CD4-positive, alpha-beta memory T cell (primary cell): ENCODE measurements at regions not wholly inside any gene's neighbourhood (a gene's known extent, or its start where the extent isn't known, plus 50 kb on each side); places are given as distances from the start of the nearest gene placed in this dataset.

Experiments
- CTCF ChIA-PET: fragments of 350-600 bp; sonication (Branson Sonifier 250); formaldehyde crosslinking; loops from one replicate; lab custom pipeline; 2021; ENCODE audit warnings: inconsistent platforms; ENCODE audit not compliant: partially characterized antibody; lab: Charles Lee
- POLR2A ChIA-PET: fragments of 350-600 bp; sonication (Branson Sonifier 250); formaldehyde crosslinking; loops from one replicate; lab custom pipeline; 2021; ENCODE audit not compliant: partially characterized antibody; lab: Charles Lee
- DNase-seq, 5 donors: peaks; one replicate each; pipeline versions ENCODE4 v3.0.0 to v3.0.0-alpha.2; 2020 to 2022; ENCODE audit warnings: mixed read lengths in 1 of 5
- H3K27ac ChIP-seq: one replicate; pipeline ENCODE4 v1.7.0; 2013; ENCODE audit warnings: low read depth, low read length
- H3K27me3 ChIP-seq: 2 replicates; pipeline ENCODE4 v1.7.0; 2013; ENCODE audit warnings: mild to moderate bottlenecking, low read length, moderate library complexity; ENCODE audit not compliant: insufficient read depth
- H3K36me3 ChIP-seq: 2 replicates; pipeline ENCODE4 v1.7.0; 2013; ENCODE audit warnings: mild to moderate bottlenecking, low read length, moderate library complexity; ENCODE audit not compliant: insufficient read depth
- H3K4me1 ChIP-seq: 2 replicates; pipeline ENCODE4 v1.7.0; 2013; ENCODE audit warnings: mild to moderate bottlenecking, low read length, moderate library complexity; ENCODE audit not compliant: insufficient read depth
- H3K4me3 ChIP-seq, 2 donors: one replicate each; pipeline ENCODE4 v1.7.0; 2013; ENCODE audit warnings: low read length in 2 of 2, mild to moderate bottlenecking in 1 of 2
- H3K9me3 ChIP-seq, 2 donors: one replicate each; pipeline ENCODE4 v1.7.0; 2013; ENCODE audit warnings: low read length in 2 of 2, control low read depth in 1 of 2; ENCODE audit not compliant: control insufficient read depth in 1 of 2
- H3K27ac Mint-ChIP-seq, 7 donors: one replicate each; pipeline ENCODE4 v1.8.0; 2020 to 2021; ENCODE audit warnings: mixed read lengths in 7 of 7, mild to moderate bottlenecking in 6 of 7, inconsistent platforms in 3 of 7, moderate library complexity in 3 of 7
- H3K27me3 Mint-ChIP-seq, 2 donors: one replicate each; pipeline ENCODE4 v1.8.0; 2020 to 2021; ENCODE audit warnings: mixed read lengths in 2 of 2
- H3K36me3 Mint-ChIP-seq, 2 donors: one replicate each; pipeline ENCODE4 v1.8.0; 2020 to 2021; ENCODE audit warnings: mixed read lengths in 2 of 2, inconsistent platforms in 1 of 2, mild to moderate bottlenecking in 1 of 2
- H3K4me1 Mint-ChIP-seq, 4 donors: one replicate each; pipeline ENCODE4 v1.8.0; 2020 to 2021; ENCODE audit warnings: mixed read lengths in 4 of 4, mild to moderate bottlenecking in 1 of 4
- H3K4me3 Mint-ChIP-seq, 8 donors: one replicate each; pipeline ENCODE4 v1.8.0; 2020 to 2021; ENCODE audit warnings: mixed read lengths in 8 of 8, mild to moderate bottlenecking in 7 of 8, moderate library complexity in 6 of 8, inconsistent platforms in 3 of 8
- H3K9me3 Mint-ChIP-seq, 8 donors: one replicate each; pipeline ENCODE4 v1.8.0; 2020 to 2021; ENCODE audit warnings: mixed read lengths in 8 of 8, mild to moderate bottlenecking in 5 of 8, inconsistent platforms in 3 of 8, moderate library complexity in 1 of 8
- intact Hi-C: fragments of 100-400 bp; cut with micrococcal nuclease; formaldehyde crosslinking; loops from one replicate; pipeline ENCODE4 v1.15.1; 2023

DNA sequence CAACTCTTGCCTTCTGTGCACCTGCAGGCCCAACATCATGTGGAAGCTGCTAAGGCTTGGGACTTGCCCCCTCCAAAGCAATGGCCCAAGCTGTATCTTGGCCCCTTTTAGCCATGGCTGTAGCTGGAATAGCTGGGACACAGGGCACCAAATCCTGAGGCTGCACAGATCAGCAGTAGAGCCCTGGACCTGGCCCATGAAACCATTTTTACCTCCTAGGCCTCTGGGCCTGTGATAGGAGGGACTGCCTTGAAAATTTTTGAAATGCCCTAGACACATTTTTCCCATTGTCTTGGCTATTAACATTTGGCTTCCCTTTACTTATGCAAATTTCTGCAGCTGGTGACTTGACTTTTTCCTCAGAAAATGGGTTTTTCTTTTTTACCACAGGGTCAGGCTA is 68.7 kb downstream of the ING1 start:
- peaks cover 11% of the 10 kb centered on the region in 2 donors for H3K27me3 Mint-ChIP-seq
- H3K36me3 Mint-ChIP-seq: peaks cover 0 to 18% of the 10 kb centered on the region in 2 donors
- no peak overlapping the region for H3K27ac Mint-ChIP-seq
- Histone ChIP-seq H3K36me3 (no peaks in the 10 kb centered on the region), H3K9me3 (no peaks in the 10 kb centered on the region), H3K4me1 (no peaks in the 10 kb centered on the region), H3K4me3 (no peak overlapping the region), H3K27ac (no peak overlapping the region), H3K27me3 (no peaks in the 10 kb centered on the region)
- H3K4me1 Mint-ChIP-seq: no peaks in the 10 kb centered on the region
- H3K4me3 Mint-ChIP-seq: no peak overlapping the region
- intact Hi-C loops: no loop called here
- ChIA-PET CTCF (no interaction called here), POLR2A (no interaction called here)
- DNase-seq: no peak
- peaks cover 6 to 19% (median 13%) of the 10 kb centered on the region in 8 donors for H3K9me3 Mint-ChIP-seq

DNA sequence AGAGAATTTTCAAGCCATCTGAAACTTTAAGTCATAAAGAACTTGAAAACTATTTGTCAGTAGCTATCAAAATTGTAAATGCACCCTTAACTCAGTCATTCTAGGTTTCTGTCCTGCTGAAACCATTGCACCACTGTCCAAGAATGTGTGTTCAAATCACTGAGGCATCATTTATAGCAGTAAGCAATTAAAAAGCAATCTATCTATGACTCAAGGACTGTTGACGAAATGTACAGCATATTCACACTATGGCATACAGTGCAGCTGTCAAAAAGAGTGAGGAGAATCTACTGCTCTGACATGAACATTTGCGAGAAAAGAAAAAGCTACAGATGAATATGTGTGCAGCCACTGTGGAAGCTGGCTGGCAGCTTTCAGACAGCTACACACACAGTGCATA is 71.2 kb downstream of the ING1 start:
- Mint-ChIP-seq H3K27me3 (peaks cover 12 to 16% of the 10 kb centered on the region in 2 donors), H3K9me3 (peaks cover 6 to 19% (median 13%) of the 10 kb centered on the region in 8 donors), H3K4me3 (no peak overlapping the region), H3K4me1 (no peaks in the 10 kb centered on the region), H3K36me3 (peaks cover 0 to 18% of the 10 kb centered on the region in 2 donors), H3K27ac (no peak overlapping the region)
- Histone ChIP-seq H3K27me3 (no peaks in the 10 kb centered on the region), H3K4me1 (no peaks in the 10 kb centered on the region), H3K36me3 (no peaks in the 10 kb centered on the region), H3K9me3 (no peaks in the 10 kb centered on the region), H3K4me3 (no peak overlapping the region), H3K27ac (no peak overlapping the region)
- ChIA-PET CTCF (no interaction called here), POLR2A (no interaction called here)
- DNase-seq: no peak
- intact Hi-C loops: no loop called here

- Histone ChIP-seq H3K27me3 (no peaks in the 10 kb centered on the region), H3K36me3 (no peaks in the 10 kb centered on the region), H3K9me3 (no peaks in the 10 kb centered on the region), H3K4me3 (no peak overlapping the region), H3K27ac (no peak overlapping the region), H3K4me1 (no peaks in the 10 kb centered on the region)
- Mint-ChIP-seq H3K4me1 (no peaks in the 10 kb centered on the region), H3K27me3 (peaks cover 3 to 17% of the 10 kb centered on the region in 2 donors), H3K4me3 (no peak overlapping the region), H3K27ac (no peak overlapping the region), H3K36me3 (peaks cover 2 to 6% of the 10 kb centered on the region in 2 donors), H3K9me3 (peaks cover 0 to 40% (median 23%) of the 10 kb centered on the region in 8 donors)
- POLR2A ChIA-PET: no interaction called here
- no peak for DNase-seq
- intact Hi-C loops: no loop called here
- CTCF ChIA-PET: interaction anchor here (1.2 kb wide), 1 partner anchor 106 kb away, joined by 3 read pairs; no protein-coding TSS in a partner anchor
These were observed 75.3 kb downstream of the ING1 start for GRCh38 chr13:110788778-110789177.

DNA sequence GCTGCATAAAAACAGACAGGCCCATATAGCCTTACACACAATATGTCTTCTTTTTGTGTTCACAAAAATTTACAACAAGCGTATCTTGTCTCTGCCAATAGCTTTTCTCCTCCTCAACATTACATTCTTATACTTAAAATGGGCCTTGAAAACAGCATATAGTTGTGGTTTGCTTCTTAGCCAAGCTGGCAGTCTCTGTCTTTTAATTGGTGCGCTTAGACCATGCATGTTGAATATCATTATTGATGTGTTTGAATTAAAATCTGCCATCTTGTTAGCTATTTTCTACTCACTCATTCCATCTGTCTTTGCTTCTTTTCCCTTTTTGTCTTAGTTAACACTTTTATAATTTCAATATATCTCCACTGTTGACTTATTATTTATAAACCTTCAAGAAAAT is 76.4 kb downstream of the ING1 start:
- ChIA-PET CTCF (interaction anchor here (1.2 kb wide), 1 partner anchor 107 kb away, joined by 3 read pairs; no protein-coding TSS in a partner anchor), POLR2A (no interaction called here)
- Mint-ChIP-seq H3K4me3 (no peak overlapping the region), H3K9me3 (peaks cover 0 to 49% (median 29%) of the 10 kb centered on the region in 8 donors), H3K27me3 (peaks cover 7 to 11% of the 10 kb centered on the region in 2 donors), H3K4me1 (no peaks in the 10 kb centered on the region), H3K36me3 (peaks cover 2 to 6% of the 10 kb centered on the region in 2 donors), H3K27ac (no peak overlapping the region)
- Histone ChIP-seq H3K36me3 (no peaks in the 10 kb centered on the region), H3K9me3 (no peaks in the 10 kb centered on the region), H3K27ac (no peak overlapping the region), H3K4me1 (no peaks in the 10 kb centered on the region), H3K27me3 (no peaks in the 10 kb centered on the region), H3K4me3 (no peak overlapping the region)
- intact Hi-C loops: no loop called here
- DNase-seq: no peak

DNA sequence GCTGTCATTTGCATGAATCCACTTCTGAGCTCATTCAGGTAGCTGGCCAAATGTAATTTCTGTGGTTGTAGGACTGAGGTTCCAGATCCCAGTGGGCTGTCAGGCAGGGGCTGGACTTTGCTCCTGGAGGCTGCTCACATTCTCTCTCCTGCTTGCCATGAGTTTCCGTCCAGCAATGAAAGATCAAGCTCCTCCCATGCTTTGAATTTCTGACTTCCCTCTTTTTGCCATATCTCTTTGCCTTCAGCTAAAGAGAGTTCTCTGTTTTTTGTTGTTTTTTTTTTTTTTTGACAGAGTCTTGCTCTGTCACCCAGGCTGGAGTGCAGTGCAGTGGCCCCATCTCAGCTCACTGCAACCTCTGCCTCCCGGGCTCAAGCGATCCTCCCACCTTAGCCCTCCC is 76.9 kb downstream of the ING1 start:
- CTCF ChIA-PET: interaction anchor here (0.7 kb wide), 1 partner anchor 89 kb away, joined by 3 read pairs; no protein-coding TSS in a partner anchor
- Mint-ChIP-seq H3K4me1 (no peaks in the 10 kb centered on the region), H3K4me3 (peak overlapping the region in 1 of 8 donors; percentile 31), H3K9me3 (peaks cover 0 to 54% (median 29%) of the 10 kb centered on the region in 8 donors), H3K36me3 (peaks cover 4 to 6% of the 10 kb centered on the region in 2 donors), H3K27me3 (peaks cover 10 to 11% of the 10 kb centered on the region in 2 donors), H3K27ac (no peak overlapping the region)
- H3K27ac ChIP-seq: no peak overlapping the region
- POLR2A ChIA-PET: no interaction called here
- no peaks in the 10 kb centered on the region for H3K4me1 ChIP-seq
- no peaks in the 10 kb centered on the region for H3K27me3 ChIP-seq
- H3K9me3 ChIP-seq: no peaks in the 10 kb centered on the region
- intact Hi-C loops: no loop called here
- no peak overlapping the region for H3K4me3 ChIP-seq
- DNase-seq: no peak
- H3K36me3 ChIP-seq: no peaks in the 10 kb centered on the region

DNA sequence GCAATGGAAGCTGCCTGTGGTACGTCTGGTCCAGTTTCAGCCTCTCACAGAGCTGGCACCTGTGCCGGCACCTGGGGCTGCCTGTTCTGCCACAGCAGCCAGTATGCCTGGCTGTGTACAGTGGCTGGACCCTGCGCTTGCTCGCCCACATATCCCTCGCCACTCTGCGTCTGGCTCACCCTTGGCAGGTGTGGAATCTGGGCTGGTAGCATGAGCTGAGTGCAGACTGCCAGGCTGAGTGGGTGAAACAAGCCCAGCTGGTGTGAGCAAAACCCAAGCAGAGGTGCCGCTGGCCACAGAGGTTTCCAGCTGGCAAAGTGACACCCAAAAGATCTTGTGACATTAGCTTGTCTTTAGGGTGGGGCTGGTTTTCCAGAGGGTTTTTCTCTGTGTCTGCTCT is 80.7 kb downstream of the ING1 start:
- H3K4me3 Mint-ChIP-seq: no peak overlapping the region
- peaks cover 4 to 6% of the 10 kb centered on the region in 2 donors for H3K36me3 Mint-ChIP-seq
- Histone ChIP-seq H3K4me1 (no peaks in the 10 kb centered on the region), H3K4me3 (no peak overlapping the region), H3K9me3 (no peaks in the 10 kb centered on the region), H3K27me3 (peaks cover 7% of the 10 kb centered on the region), H3K27ac (no peak overlapping the region), H3K36me3 (no peaks in the 10 kb centered on the region)
- CTCF ChIA-PET: interaction anchor here (0.8 kb wide), 1 partner anchor 26 kb away, joined by 3 read pairs; no protein-coding TSS in a partner anchor
- POLR2A ChIA-PET: no interaction called here
- no peak for DNase-seq
- peaks cover 0 to 56% (median 29%) of the 10 kb centered on the region in 8 donors for H3K9me3 Mint-ChIP-seq
- no peak overlapping the region for H3K27ac Mint-ChIP-seq
- intact Hi-C loops: no loop called here
- H3K4me1 Mint-ChIP-seq: peaks cover 0 to 1% (median 0%) of the 10 kb centered on the region in 4 donors
- peaks cover 16 to 22% of the 10 kb centered on the region in 2 donors for H3K27me3 Mint-ChIP-seq

- H3K4me3 Mint-ChIP-seq: no peak overlapping the region
- no peaks in the 10 kb centered on the region for H3K9me3 ChIP-seq
- peaks cover 27 to 36% of the 10 kb centered on the region in 2 donors for H3K27me3 Mint-ChIP-seq
- ChIA-PET CTCF (interaction anchor here (0.6 kb wide), 1 partner anchor 254 kb away, joined by 3 read pairs; no protein-coding TSS in a partner anchor), POLR2A (no interaction called here)
- peaks cover 3 to 17% (median 4%) of the 10 kb centered on the region in 4 donors for H3K4me1 Mint-ChIP-seq
- H3K27ac Mint-ChIP-seq: no peak overlapping the region
- H3K9me3 Mint-ChIP-seq: peaks cover 0 to 29% (median 12%) of the 10 kb centered on the region in 8 donors
- no peaks in the 10 kb centered on the region for H3K4me1 ChIP-seq
- peaks cover 21% of the 10 kb centered on the region for H3K27me3 ChIP-seq
- H3K4me3 ChIP-seq: no peak overlapping the region
- H3K36me3 Mint-ChIP-seq: peaks cover 2 to 3% of the 10 kb centered on the region in 2 donors
- no peak for DNase-seq
- no peaks in the 10 kb centered on the region for H3K36me3 ChIP-seq
- no peak overlapping the region for H3K27ac ChIP-seq
- intact Hi-C loops: no loop called here
These were observed 83.9 kb downstream of the ING1 start for GRCh38 chr13:110797230-110797877.
